Gastrocnemius medialis (tissue), 4 donors: ENCODE measurements at regions not wholly inside any gene's neighbourhood (a gene's known extent, or its start where the extent isn't known, plus 50 kb on each side); places are given as distances from the start of the nearest gene placed in this dataset.

Experiments
- ATAC-seq, 2 donors: fragments of 150-250 bp; one replicate each; pipeline ENCODE4 v1.9.1; 2016
- DNase-seq, 2 donors: peaks; one replicate each; pipeline ENCODE4 v3.0.0-alpha.2; 2019
- H3K27ac ChIP-seq, 4 donors: fragments of 200-600 bp; sonication (generic); 1 replicate in 1 of 4; 2 replicates in 3 of 4; pipeline ENCODE4 v1.5.1; 2016 to 2018; ENCODE audit warnings: mild to moderate bottlenecking in 2 of 4, moderate library complexity in 1 of 4
- H3K27me3 ChIP-seq, 3 donors: fragments of 200-600 bp; sonication (generic) in 2 of 3; 1 replicate in 1 of 3; 2 replicates in 2 of 3; pipeline versions ENCODE4 v1.5.1 to v1.6.0; 2016 to 2019; ENCODE audit warnings: mild to moderate bottlenecking in 1 of 3, moderate library complexity in 1 of 3
- H3K36me3 ChIP-seq, 2 donors: fragments of 200-600 bp; sonication (generic) in 1 of 2; one replicate each; pipeline ENCODE4 v1.5.1; 2017 to 2018
- H3K4me1 ChIP-seq, 2 donors: fragments of 200-600 bp; sonication (generic) in 1 of 2; one replicate each; pipeline ENCODE4 v1.5.1; 2016 to 2017; ENCODE audit warnings: mild to moderate bottlenecking in 2 of 2
- H3K4me3 ChIP-seq, 4 donors: fragments of 200-600 bp; sonication (generic) in 3 of 4; 1 replicate in 1 of 4; 2 replicates in 3 of 4; pipeline ENCODE4 v1.5.1; 2016 to 2019; ENCODE audit warnings: mild to moderate bottlenecking in 2 of 4
- H3K9me3 ChIP-seq, 3 donors: fragments of 200-600 bp; sonication (generic) in 2 of 3; 1 replicate in 1 of 3; 2 replicates in 2 of 3; pipeline ENCODE4 v1.5.1; 2016 to 2019
- CTCF ChIP-seq, 5 experiments: fragments of 450-650 bp in 3 of 5; fragments of 200-600 bp in 2 of 5; sonication (generic) in 2 of 5; IDR thresholded peaks in 4 of 5; conservative IDR thresholded peaks in 1 of 5; 1 replicate in 4 of 5; 2 replicates in 1 of 5; pipeline ENCODE4 v1.5.1; 2016 to 2019; ENCODE audit warnings: antibody characterized with exemption in 5 of 5, mild to moderate bottlenecking in 3 of 5, moderate library complexity in 3 of 5
- POLR2A ChIP-seq, 2 donors: fragments of 450-650 bp; IDR thresholded peaks; one replicate each; pipeline ENCODE4 v1.6.1; 2017; ENCODE audit warnings: antibody characterized with exemption in 2 of 2, mild to moderate bottlenecking in 2 of 2, moderate library complexity in 2 of 2
- in situ Hi-C, 4 donors: fragments of 200-750 bp; cut with MboI; loops; one replicate each; pipeline versions ENCODE4 v1.15.0 to v1.8.0; 2017; ENCODE audit warnings: low sequenced_read_pairs in 4 of 4
- intact Hi-C: fragments of 100-400 bp; cut with DNase I; formaldehyde crosslinking; loops from one replicate; pipeline ENCODE4 v1.15.1; 2023; ENCODE audit warnings: low total_unique reads

- Histone ChIP-seq H3K27me3 (no peaks in the 10 kb centered on the region), H3K4me1 (no peaks in the 10 kb centered on the region), H3K36me3 (no peaks in the 10 kb centered on the region), H3K27ac (no peak overlapping the region), H3K4me3 (no peak overlapping the region), H3K9me3 (no peaks in the 10 kb centered on the region)
- no peak for ATAC-seq
- intact Hi-C loops (no loop called here), in situ Hi-C loops (no loop called here)
- no peak for TF ChIP-seq CTCF (IDR thresholded peaks at IDR 0.05 in 4 of 5, conservative IDR thresholded peaks at IDR 0.05 in 1 of 5)
- no peak for TF ChIP-seq POLR2A (IDR thresholded peaks at IDR 0.05)
- DNase-seq, result no peak
Observed at GRCh38 chr14:55762595-55763232, 182.7 kb downstream of the KTN1 start.

GRCh38 chr14:55764784-55765183 lies 184.8 kb downstream of the KTN1 start:
- DNase-seq (no peak), ATAC-seq (no peak)
- Histone ChIP-seq H3K27ac (no peak overlapping the region), H3K4me3 (no peak overlapping the region), H3K4me1 (no peaks in the 10 kb centered on the region), H3K9me3 (no peaks in the 10 kb centered on the region), H3K36me3 (no peaks in the 10 kb centered on the region), H3K27me3 (no peaks in the 10 kb centered on the region)
- in situ Hi-C loops, result no loop called here
- TF ChIP-seq POLR2A (IDR thresholded peaks at IDR 0.05), result no peak
- no peak for TF ChIP-seq CTCF (IDR thresholded peaks at IDR 0.05 in 4 of 5, conservative IDR thresholded peaks at IDR 0.05 in 1 of 5)
- intact Hi-C loops, result no loop called here

GRCh38 chr14:55766071-55766470 lies 186.1 kb downstream of the KTN1 start:
- intact Hi-C loops, result no loop called here
- Histone ChIP-seq H3K27me3 (no peaks in the 10 kb centered on the region), H3K9me3 (no peaks in the 10 kb centered on the region), H3K27ac (no peak overlapping the region), H3K4me3 (no peak overlapping the region), H3K36me3 (no peaks in the 10 kb centered on the region), H3K4me1 (no peaks in the 10 kb centered on the region)
- ATAC-seq (no peak), DNase-seq (no peak)
- in situ Hi-C loops, result no loop called here
- TF ChIP-seq POLR2A (IDR thresholded peaks at IDR 0.05) (no peak), CTCF (IDR thresholded peaks at IDR 0.05 in 4 of 5, conservative IDR thresholded peaks at IDR 0.05 in 1 of 5) (no peak)

GRCh38 chr14:55767286-55767685 lies 187.3 kb downstream of the KTN1 start:
- H3K27ac ChIP-seq, result no peak overlapping the region
- no peaks in the 10 kb centered on the region for H3K4me1 ChIP-seq
- H3K9me3 ChIP-seq, result no peaks in the 10 kb centered on the region
- in situ Hi-C loops (no loop called here), intact Hi-C loops (no loop called here)
- TF ChIP-seq CTCF (IDR thresholded peaks at IDR 0.05 in 4 of 5, conservative IDR thresholded peaks at IDR 0.05 in 1 of 5), result no peak
- TF ChIP-seq POLR2A (IDR thresholded peaks at IDR 0.05), result no peak
- DNase-seq (no peak), ATAC-seq (no peak)
- no peak overlapping the region for H3K4me3 ChIP-seq
- H3K27me3 ChIP-seq, result no peaks in the 10 kb centered on the region
- no peaks in the 10 kb centered on the region for H3K36me3 ChIP-seq

- Histone ChIP-seq H3K4me3 (no peak overlapping the region), H3K27ac (no peak overlapping the region), H3K27me3 (no peaks in the 10 kb centered on the region), H3K4me1 (peaks cover 3 to 4% of the 10 kb centered on the region in 2 donors), H3K36me3 (no peaks in the 10 kb centered on the region), H3K9me3 (no peaks in the 10 kb centered on the region)
- no peak for ATAC-seq
- no peak for DNase-seq
- no peak for TF ChIP-seq CTCF (IDR thresholded peaks at IDR 0.05 in 4 of 5, conservative IDR thresholded peaks at IDR 0.05 in 1 of 5)
- no peak for TF ChIP-seq POLR2A (IDR thresholded peaks at IDR 0.05)
- in situ Hi-C loops (no loop called here), intact Hi-C loops (no loop called here)
Observed at GRCh38 chr14:55769877-55770276, 189.9 kb downstream of the KTN1 start.
